Astrocyte of the hippocampus (primary cell): ENCODE measurements at regions not wholly inside any gene's neighbourhood (a gene's known extent, or its start where the extent isn't known, plus 50 kb on each side); places are given as distances from the start of the nearest gene placed in this dataset.

Experiments used
- DNase-seq: peaks from one replicate; pipeline ENCODE4 v3.0.0; 2011; ENCODE audit warnings: low read depth, low spot score

GRCh38 chr18:57202881-57203280 is 56.0 kb downstream of the BOD1L2 start:
- no peak for DNase-seq

DNA sequence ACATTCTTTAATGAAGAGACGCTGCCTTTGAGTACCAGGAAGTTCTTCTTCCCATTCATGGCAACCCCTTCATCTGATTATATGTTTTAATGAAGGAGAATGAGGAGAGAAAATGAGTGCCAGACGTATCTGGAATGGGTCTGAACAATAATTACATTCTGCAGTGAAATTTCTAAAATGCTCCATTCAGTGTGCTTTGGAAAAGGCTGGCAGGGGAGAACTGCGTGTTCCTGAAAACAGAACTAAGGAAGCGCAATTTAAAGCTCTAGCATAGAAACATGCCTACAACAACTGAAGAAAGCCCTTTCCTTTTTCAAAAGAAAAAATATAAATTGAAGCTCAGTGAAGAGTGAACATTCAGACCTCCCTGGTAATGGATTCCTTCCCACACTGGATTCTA is 58.8 kb downstream of the BOD1L2 start:
- no peak for DNase-seq

DNA sequence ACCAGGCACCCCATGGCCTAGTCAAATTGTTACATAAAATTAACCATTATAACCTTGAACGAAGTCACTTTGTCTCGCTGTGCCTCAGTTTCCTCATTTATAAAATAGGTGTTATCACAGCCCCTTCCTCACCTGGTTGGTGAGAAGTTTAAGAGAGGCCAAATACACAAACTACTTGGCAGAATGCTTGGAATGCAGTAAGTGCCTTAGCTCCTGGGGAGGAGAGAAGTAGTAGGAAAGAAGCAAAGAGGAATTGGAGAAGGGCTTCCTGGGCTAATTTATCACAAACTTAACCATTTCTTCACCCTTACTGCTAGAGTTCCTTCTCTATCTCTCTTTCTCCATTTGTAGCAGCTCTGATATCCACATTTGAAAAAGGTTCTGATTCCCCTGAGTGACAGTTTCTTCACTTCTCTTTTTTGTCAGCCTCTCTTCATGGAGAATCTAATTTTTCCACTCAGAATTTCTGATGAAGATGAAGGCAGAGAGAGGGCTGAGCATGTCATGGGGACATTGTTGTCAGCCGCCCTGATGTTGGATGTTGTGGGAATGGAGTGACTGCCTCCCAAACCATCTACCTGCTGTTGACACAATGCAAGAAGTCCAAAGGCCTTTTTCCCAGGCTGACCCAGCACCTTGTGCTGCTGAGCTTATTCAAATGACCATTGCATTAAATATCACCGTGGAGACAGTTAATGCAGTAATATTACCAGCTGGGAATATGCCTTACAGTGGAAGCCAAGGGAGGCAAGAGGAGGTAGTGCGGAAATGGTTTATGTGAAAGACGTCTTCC is 60.4 kb downstream of the BOD1L2 start:
- no peak for DNase-seq

GRCh38 chr18:57208047-57208446 is 61.2 kb downstream of the BOD1L2 start:
- no peak for DNase-seq

GRCh38 chr18:57209713-57210106 is 62.8 kb downstream of the BOD1L2 start:
- DNase-seq, result no peak

GRCh38 chr18:57210107-57210715 is 63.3 kb downstream of the BOD1L2 start:
- peak; percentile 89 for DNase-seq

GRCh38 chr18:57210716-57211411 is 64.0 kb downstream of the BOD1L2 start:
- DNase-seq, result peak; percentile 6

DNA sequence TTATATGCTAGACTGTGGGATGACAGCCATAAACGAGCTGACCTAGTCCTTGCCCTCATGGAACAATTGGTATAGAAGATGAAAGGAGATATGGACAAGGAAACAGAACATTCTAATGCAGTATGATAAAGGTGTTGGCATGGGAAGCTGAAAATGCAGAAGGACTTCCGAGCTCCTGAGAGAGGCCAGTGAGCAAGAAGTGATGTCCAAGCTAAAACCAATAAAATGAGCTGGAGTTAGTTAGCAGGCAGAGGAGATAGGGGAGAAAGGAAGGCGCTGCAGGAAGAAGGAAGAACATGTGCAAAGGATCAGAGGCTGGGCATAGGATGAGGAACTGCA is 64.5 kb downstream of the BOD1L2 start:
- DNase-seq, result no peak

DNA sequence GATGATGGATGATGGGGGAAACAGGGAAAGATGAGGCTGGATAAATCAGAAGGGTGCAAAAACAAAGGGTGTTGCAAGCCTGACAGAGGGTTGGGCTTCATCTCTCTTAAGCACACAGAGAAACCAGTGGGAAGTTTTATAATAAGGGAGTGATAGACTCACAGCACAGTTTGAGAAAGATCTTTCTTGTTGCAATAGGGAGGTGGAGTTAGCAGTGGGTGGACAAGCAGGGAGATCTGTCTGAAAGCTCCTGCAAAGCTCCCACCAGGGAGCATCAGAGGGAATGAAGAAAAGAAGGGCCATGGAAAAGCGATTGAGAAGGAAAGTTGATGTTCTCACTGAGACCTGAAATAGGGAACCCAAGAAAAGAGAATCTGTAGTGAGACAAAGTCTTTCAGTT is 64.9 kb downstream of the BOD1L2 start:
- DNase-seq, result no peak

- no peak for DNase-seq
Measured at GRCh38 chr18:57212678-57213077, 65.8 kb downstream of the BOD1L2 start.

GRCh38 chr18:57214976-57215375 is 68.1 kb downstream of the BOD1L2 start:
- DNase-seq, result no peak

GRCh38 chr18:57218281-57218680 is 71.4 kb downstream of the BOD1L2 start:
- no peak for DNase-seq

DNA sequence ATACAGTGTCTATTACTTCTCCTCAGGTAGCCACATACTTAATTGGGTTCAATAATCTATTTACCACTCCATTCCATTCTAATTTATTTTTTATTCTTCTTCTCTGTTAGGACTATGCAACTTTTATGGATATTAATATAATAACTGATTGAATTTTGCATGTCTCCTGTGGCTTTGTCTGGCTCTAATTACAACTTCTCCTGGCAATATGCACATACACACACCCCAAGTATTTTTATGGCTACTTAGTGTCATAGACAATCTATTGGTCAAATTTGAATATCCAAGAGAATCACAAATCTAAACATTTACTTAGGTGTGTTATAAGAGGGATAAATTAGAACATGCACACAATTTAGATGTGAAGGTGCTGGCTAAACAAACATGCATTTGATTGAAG is 73.1 kb downstream of the BOD1L2 start:
- no peak for DNase-seq

GRCh38 chr18:57220480-57220879 is 73.6 kb downstream of the BOD1L2 start:
- no peak for DNase-seq

- no peak for DNase-seq
Measured at GRCh38 chr18:57220930-57221483, 74.1 kb downstream of the BOD1L2 start.

DNA sequence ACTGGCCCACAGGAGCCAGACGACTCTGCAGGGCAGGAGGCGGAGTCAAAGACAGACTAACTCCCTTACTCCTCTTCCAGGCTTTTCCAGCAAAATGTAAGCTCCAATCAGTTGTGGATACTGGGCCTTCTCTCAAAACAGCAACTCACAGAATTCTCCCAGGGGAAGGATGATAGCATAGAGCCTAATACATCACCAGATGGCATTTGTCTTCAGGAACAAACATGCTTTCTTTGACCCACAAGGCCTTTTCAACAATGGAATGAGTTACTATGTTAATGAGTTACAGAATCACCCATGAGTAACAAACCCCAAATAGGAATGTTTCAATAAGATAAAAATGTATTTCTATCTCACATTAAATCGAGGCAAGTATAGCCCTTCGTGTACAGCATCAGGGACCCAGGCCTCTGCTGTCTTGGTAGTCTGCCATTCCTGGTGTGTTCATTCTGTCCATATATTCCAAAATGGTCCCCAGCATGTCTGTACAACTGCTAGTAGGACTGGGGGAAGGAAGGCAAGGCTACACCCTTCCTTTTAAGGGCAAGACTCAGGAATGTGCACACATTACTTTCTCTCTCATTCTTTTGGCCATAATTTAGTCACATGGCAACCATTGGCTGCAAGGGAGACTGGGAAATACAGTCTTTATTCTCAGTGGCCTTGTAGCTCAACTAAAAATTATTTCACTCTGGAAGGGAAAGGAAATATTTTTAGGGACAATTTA is 76.4 kb downstream of the BOD1L2 start:
- DNase-seq, result peak; percentile 19

DNA sequence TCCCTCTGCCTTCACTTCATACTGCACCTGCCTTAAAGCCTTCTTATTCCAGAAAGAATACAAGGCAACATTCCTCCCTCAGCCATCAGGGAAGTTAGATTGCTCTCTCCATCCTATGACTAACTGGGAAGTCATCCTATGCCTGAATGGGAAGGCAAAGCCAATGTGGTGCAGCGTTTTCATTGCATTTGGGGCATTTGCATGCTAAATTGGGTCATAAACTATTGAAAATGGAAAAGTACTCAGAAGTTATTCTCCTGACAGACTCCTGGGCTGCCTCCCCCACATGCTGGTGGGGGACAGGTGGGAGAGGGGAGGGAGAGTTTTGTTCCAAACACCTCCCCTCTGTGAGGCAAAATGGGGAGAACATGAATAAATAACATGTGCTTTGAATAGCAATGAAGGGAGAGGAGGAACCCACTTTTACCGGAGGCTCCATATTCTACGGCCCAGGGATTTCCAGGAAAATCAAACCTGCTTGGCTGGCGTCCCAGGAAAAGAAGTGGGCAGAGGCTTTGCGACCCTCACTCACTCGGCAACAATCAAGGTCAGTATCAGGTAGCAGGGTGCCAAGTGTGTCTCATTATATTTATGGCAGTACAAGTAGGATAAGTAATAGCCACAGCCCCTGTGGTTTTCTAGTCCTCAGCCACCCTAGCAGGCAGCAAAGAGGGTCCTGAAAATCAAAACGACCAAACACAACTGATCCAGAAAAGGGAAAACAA is 84.1 kb downstream of the BOD1L2 start:
- DNase-seq, result peak; percentile 40

DNA sequence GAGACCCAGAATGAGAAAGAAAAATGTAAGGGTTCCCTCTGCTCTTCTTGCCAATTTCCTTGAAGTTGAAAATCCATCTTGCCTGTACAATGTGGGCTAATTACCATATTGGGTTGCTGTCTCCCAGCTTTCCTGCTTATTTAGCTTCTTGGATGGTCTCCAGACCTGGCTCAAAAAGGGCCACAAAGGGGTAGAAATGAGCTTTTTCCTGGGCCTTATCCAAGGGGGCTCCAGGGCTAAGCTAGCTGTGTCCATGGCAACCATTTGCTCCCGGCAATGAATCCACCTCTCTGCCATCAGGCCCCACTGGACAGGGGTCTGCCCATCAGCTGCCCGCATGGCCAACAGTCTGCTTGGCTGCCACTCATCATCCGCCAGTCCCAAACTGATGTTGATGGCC is 85.0 kb downstream of the BOD1L2 start:
- DNase-seq, result peak; percentile 7

DNA sequence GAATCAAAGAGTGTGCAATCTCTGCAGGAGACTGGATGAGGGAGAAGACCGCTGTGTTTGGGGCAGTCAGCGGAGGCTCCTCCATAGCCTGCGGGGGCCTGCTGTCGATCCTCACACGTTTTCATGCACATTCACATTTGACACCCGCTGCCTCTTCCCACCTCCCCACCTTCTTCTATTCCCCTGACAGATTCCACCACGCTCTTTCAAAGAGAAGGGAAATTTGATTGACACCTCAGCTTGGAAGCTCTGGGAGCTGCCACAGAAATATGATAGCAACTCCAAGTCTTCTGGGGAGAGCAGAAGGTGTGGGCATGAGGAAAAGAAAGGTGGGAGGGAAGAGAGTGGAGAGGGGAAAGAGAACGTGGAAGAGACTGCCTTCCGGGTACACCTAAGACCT is 87.5 kb downstream of the BOD1L2 start:
- no peak for DNase-seq

- no peak for DNase-seq
Measured at GRCh38 chr18:57241869-57242268, 95.0 kb downstream of the BOD1L2 start.

DNA sequence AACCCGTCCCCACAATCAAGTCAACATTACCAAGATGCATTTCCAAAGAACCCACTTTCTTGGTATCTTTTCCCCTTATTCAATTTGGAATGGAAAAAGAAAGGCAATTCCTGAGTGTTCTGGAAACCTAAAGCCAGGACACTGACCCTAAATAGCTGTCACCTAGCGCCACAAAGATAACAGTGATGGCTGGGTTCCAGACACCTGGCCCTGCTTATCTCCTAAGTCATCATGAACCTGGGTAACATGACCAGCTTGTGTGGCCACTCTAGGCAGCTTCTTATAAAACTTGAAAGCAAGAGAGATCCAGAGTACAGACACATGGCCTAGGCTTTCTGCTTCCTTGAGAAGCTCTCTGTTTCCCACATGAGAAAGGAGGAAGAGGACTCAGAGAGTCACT is 95.4 kb downstream of the BOD1L2 start:
- DNase-seq, result no peak
